ENCODE measurements at regions not wholly inside any gene's neighbourhood (a gene's known extent, or its start where the extent isn't known, plus 50 kb on each side); places are given as distances from the start of the nearest gene placed in this dataset.
"Not testable (repeated sequence)": the region's sequence is repeated elsewhere in the genome, so short reads cannot be mapped to it uniquely, and the experiment has no call there.

DNA sequence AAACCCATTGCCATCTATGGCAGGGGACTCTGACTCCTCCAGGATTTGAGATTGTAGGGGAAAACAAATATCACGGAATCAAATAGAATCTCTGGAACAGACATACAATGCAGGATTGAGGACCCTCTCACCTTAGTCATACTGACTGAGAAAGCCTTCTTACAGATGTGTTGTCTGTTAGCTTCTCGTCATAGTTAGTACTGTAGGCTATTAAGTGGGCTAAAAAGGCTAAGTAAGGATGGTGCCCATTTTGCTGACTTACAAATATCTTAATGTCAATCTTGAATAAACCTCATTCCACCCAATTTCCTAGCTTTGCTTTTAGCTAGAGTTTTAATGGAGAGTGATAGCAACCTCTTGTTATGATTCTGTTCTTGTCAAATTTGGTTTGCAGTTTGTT is 352.4 kb downstream of the QKI start:
- Mint-ChIP-seq H3K27ac (no peak overlapping the region), H3K4me3 (no peak overlapping the region), H3K9me3 (no peaks in the 10 kb centered on the region), H3K36me3 (ENCODE audit: low read depth) (no peaks in the 10 kb centered on the region), H3K27me3 (peaks cover 24% of the 10 kb centered on the region), H3K4me1 (no peaks in the 10 kb centered on the region)
- ATAC-seq (replicated peaks), result no peak

DNA sequence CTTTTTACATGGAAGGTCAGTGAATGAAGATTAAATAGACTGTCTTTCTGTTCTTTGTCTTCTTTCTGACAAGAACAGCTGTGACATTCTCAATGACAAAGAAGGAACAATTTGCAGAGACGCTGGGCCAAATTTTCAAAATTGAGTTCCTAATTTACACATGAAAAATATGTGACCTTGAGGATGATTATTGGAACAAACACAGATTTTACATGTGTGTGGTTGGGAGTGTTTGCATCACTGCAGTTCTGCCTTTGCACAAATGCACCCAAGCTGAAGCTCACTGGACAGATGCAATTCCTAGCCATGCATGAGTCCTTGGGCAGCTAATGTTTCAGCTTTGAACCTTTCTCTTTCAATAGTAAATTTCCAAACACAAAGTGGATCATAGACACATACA is 350.8 kb downstream of the QKI start:
- Mint-ChIP-seq H3K9me3 (no peaks in the 10 kb centered on the region), H3K36me3 (ENCODE audit: low read depth) (no peaks in the 10 kb centered on the region), H3K4me3 (no peak overlapping the region), H3K27ac (no peak overlapping the region), H3K27me3 (peaks cover 29% of the 10 kb centered on the region), H3K4me1 (no peaks in the 10 kb centered on the region)
- no peak for ATAC-seq (replicated peaks)

- no peaks in the 10 kb centered on the region for H3K36me3 Mint-ChIP-seq (ENCODE audit: low read depth)
- H3K27me3 Mint-ChIP-seq, result peaks cover 31% of the 10 kb centered on the region
- no peaks in the 10 kb centered on the region for H3K4me1 Mint-ChIP-seq
- H3K9me3 Mint-ChIP-seq, result no peaks in the 10 kb centered on the region
- ATAC-seq (replicated peaks), result no peak
- no peak overlapping the region for H3K4me3 Mint-ChIP-seq
- H3K27ac Mint-ChIP-seq, result no peak overlapping the region
Observed at GRCh38 chr6:163764565-163764964, 350.0 kb downstream of the QKI start.

- peaks cover 6% of the 10 kb centered on the region for H3K9me3 Mint-ChIP-seq
- H3K27ac Mint-ChIP-seq, result no peak overlapping the region
- H3K36me3 Mint-ChIP-seq (ENCODE audit: low read depth), result no peaks in the 10 kb centered on the region
- H3K27me3 Mint-ChIP-seq, result peaks cover 31% of the 10 kb centered on the region
- no peaks in the 10 kb centered on the region for H3K4me1 Mint-ChIP-seq
- no peak overlapping the region for H3K4me3 Mint-ChIP-seq
- ATAC-seq (replicated peaks), result no peak
Observed at GRCh38 chr6:163761481-163761880, 347.0 kb downstream of the QKI start.

- no peak overlapping the region for H3K27ac Mint-ChIP-seq
- no peak overlapping the region for H3K4me3 Mint-ChIP-seq
- H3K27me3 Mint-ChIP-seq, result peaks cover 29% of the 10 kb centered on the region
- no peaks in the 10 kb centered on the region for H3K36me3 Mint-ChIP-seq (ENCODE audit: low read depth)
- ATAC-seq (replicated peaks), result no peak
- peaks cover 6% of the 10 kb centered on the region for H3K9me3 Mint-ChIP-seq
- no peaks in the 10 kb centered on the region for H3K4me1 Mint-ChIP-seq
Observed at GRCh38 chr6:163760860-163761259, 346.3 kb downstream of the QKI start.

- Mint-ChIP-seq H3K36me3 (ENCODE audit: low read depth) (no peaks in the 10 kb centered on the region), H3K27me3 (peaks cover 27% of the 10 kb centered on the region), H3K27ac (no peak overlapping the region), H3K9me3 (peaks cover 6% of the 10 kb centered on the region), H3K4me3 (no peak overlapping the region), H3K4me1 (no peaks in the 10 kb centered on the region)
- ATAC-seq (replicated peaks), result no peak
Observed at GRCh38 chr6:163759542-163759941, 345.0 kb downstream of the QKI start.

GRCh38 chr6:163757520-163757919 is 343.0 kb downstream of the QKI start:
- Mint-ChIP-seq H3K4me3 (no peak overlapping the region), H3K9me3 (peaks cover 7% of the 10 kb centered on the region), H3K27ac (no peak overlapping the region), H3K36me3 (ENCODE audit: low read depth) (no peaks in the 10 kb centered on the region), H3K27me3 (peaks cover 24% of the 10 kb centered on the region), H3K4me1 (no peaks in the 10 kb centered on the region)
- no peak for ATAC-seq (replicated peaks)

DNA sequence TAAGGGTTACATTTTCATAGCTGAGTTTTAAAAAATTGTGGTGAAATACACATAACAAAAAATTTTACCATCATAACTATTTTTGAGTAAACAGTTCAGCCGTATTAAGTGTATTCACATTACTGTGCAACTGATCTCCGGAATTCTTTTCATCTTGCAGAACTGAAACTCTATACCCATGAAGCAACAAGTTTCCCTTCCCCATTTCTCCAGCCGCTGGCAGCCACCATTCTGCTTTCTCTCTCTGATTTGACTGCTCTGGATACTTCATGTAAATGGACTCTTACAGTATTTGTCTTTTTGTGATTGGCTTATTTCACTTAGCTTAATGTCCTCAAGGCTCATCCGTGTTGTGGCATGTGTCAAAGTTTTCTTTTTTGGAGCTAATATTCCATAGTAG is 341.6 kb downstream of the QKI start:
- H3K4me1 Mint-ChIP-seq, result no peaks in the 10 kb centered on the region
- H3K36me3 Mint-ChIP-seq (ENCODE audit: low read depth), result no peaks in the 10 kb centered on the region
- peaks cover 10% of the 10 kb centered on the region for H3K9me3 Mint-ChIP-seq
- no peak overlapping the region for H3K4me3 Mint-ChIP-seq
- H3K27me3 Mint-ChIP-seq, result peaks cover 24% of the 10 kb centered on the region
- no peak for ATAC-seq (replicated peaks)
- H3K27ac Mint-ChIP-seq, result no peak overlapping the region

DNA sequence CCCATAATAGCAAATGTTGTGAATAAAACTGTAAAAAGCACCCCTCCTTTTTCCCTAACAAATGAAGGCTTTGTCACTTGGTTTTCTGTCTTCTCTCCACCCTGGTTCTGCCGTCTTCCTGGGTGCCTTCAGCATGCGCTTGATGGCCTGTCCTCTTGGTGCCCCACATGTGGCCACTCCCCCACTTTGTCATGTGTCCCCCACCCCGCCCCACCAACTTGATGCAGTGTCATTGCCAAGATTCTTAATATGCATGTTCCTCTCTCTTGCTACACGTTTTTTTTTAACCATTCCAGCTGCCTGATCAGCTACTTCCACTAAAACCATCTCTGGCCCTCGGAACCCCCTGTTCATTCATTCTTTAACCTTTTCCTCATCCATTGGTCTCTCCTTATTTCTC is 340.3 kb downstream of the QKI start:
- no peak for ATAC-seq (replicated peaks)
- Mint-ChIP-seq H3K27me3 (peaks cover 21% of the 10 kb centered on the region), H3K27ac (no peak overlapping the region), H3K36me3 (ENCODE audit: low read depth) (no peaks in the 10 kb centered on the region), H3K4me1 (no peaks in the 10 kb centered on the region), H3K9me3 (peaks cover 10% of the 10 kb centered on the region), H3K4me3 (no peak overlapping the region)

- Mint-ChIP-seq H3K27me3 (peaks cover 19% of the 10 kb centered on the region), H3K27ac (no peak overlapping the region), H3K4me1 (no peaks in the 10 kb centered on the region), H3K9me3 (peaks cover 10% of the 10 kb centered on the region), H3K36me3 (ENCODE audit: low read depth) (no peaks in the 10 kb centered on the region), H3K4me3 (no peak overlapping the region)
- ATAC-seq (replicated peaks), result peak; percentile 40
Observed at GRCh38 chr6:163753430-163753829, 338.9 kb downstream of the QKI start.

DNA sequence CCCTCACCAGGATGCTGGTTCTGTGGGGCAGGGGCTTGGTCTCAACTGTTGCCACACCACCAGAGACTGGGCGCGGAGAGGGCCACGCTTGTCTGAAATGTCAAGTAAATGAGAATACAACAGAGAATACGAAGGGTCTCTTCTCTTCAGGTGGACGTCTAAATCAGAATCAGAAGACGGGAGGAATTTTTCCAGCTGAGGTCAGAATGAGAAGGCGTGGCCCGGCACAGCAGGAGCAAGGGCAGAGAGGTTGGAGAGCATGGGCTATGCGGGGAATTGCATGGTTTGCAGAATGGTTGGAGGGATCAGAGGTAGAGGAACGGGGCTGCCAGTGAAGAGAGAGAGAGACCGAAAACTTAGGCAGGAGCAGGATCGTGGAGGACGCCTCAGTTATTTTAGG is 337.9 kb downstream of the QKI start:
- no peak for ATAC-seq (replicated peaks)
- peaks cover 18% of the 10 kb centered on the region for H3K27me3 Mint-ChIP-seq
- no peaks in the 10 kb centered on the region for H3K36me3 Mint-ChIP-seq (ENCODE audit: low read depth)
- H3K4me3 Mint-ChIP-seq, result no peak overlapping the region
- H3K9me3 Mint-ChIP-seq, result peaks cover 5% of the 10 kb centered on the region
- H3K4me1 Mint-ChIP-seq, result no peaks in the 10 kb centered on the region
- H3K27ac Mint-ChIP-seq, result no peak overlapping the region

- peak overlapping the region; percentile 19 for H3K4me3 Mint-ChIP-seq
Observed at GRCh38 chr6:163751032-163751525, 336.6 kb downstream of the QKI start.

DNA sequence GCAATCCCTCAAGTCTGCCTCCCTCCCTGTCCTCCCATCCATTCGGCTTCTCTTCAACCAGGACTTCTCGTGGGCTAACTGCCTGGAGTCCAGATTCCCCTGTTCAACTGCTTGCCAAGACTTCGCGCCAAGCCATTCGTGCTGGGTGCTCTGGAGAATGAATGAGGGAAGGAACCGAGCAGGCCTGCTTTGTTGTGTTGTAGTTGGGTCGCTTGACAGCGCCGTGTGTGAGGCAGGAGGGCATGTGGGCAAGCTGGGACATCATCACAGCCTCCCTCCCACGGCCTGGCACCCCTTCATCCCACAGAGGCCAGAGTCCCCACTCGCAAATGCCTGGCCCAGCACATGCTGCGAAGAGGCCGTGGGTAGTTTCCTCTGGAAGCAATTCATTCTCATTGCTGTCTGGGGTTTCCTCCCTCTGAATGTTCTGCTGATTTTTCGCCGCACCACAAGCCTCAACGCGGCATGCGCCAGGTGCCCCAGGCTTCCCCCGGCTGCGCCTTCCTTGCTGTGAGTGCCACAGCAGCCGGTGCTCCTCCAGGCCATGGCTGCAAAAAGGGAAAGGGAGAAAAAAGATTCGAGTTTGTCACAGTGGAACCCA is 336.0 kb downstream of the QKI start:
- ATAC-seq (replicated peaks), result no peak
- peaks cover 4% of the 10 kb centered on the region for H3K9me3 Mint-ChIP-seq
- no peaks in the 10 kb centered on the region for H3K4me1 Mint-ChIP-seq
- H3K27ac Mint-ChIP-seq, result no peak overlapping the region
- H3K36me3 Mint-ChIP-seq (ENCODE audit: low read depth), result no peaks in the 10 kb centered on the region
- peaks cover 19% of the 10 kb centered on the region for H3K27me3 Mint-ChIP-seq
- H3K4me3 Mint-ChIP-seq, result peak overlapping the region; percentile 19

More at GRCh38 chr6:163751032-163751525, 336.6 kb downstream of the QKI start:
- Mint-ChIP-seq H3K9me3 (peaks cover 4% of the 10 kb centered on the region), H3K27ac (no peak overlapping the region), H3K27me3 (peaks cover 16% of the 10 kb centered on the region), H3K36me3 (ENCODE audit: low read depth) (no peaks in the 10 kb centered on the region), H3K4me1 (no peaks in the 10 kb centered on the region)
- peak; percentile 9 for ATAC-seq (replicated peaks)

GRCh38 chr6:163748886-163749285 is 334.4 kb downstream of the QKI start:
- H3K27me3 Mint-ChIP-seq, result peaks cover 19% of the 10 kb centered on the region
- no peak for ATAC-seq (replicated peaks)
- H3K4me1 Mint-ChIP-seq, result no peaks in the 10 kb centered on the region
- H3K27ac Mint-ChIP-seq, result no peak overlapping the region
- no peaks in the 10 kb centered on the region for H3K36me3 Mint-ChIP-seq (ENCODE audit: low read depth)
- H3K9me3 Mint-ChIP-seq, result peaks cover 4% of the 10 kb centered on the region
- no peak overlapping the region for H3K4me3 Mint-ChIP-seq

GRCh38 chr6:163748036-163748435 is 333.5 kb downstream of the QKI start:
- Mint-ChIP-seq H3K36me3 (ENCODE audit: low read depth) (no peaks in the 10 kb centered on the region), H3K4me1 (no peaks in the 10 kb centered on the region), H3K27ac (no peak overlapping the region), H3K4me3 (no peak overlapping the region), H3K27me3 (peaks cover 19% of the 10 kb centered on the region), H3K9me3 (peaks cover 4% of the 10 kb centered on the region)
- ATAC-seq (replicated peaks), result no peak

GRCh38 chr6:163747058-163747457 is 332.5 kb downstream of the QKI start:
- not testable (repeated sequence) for ATAC-seq (replicated peaks); H3K4me3 Mint-ChIP-seq; H3K27ac Mint-ChIP-seq; H3K36me3 Mint-ChIP-seq (ENCODE audit: low read depth); H3K4me1 Mint-ChIP-seq; H3K9me3 Mint-ChIP-seq
- H3K27me3 Mint-ChIP-seq, result peaks cover 15% of the 10 kb centered on the region
